ENCODE measurements at regions not wholly inside any gene's neighbourhood (a gene's known extent, or its start where the extent isn't known, plus 50 kb on each side); places are given as distances from the start of the nearest gene placed in this dataset.

GRCh38 chr3:107235193-107235927 lies 141.9 kb upstream of the CCDC54 start:
- Mint-ChIP-seq H3K4me1 (peaks cover 7 to 11% (median 8%) of the 10 kb centered on the region in 3 donors), H3K27me3 (peaks cover 4 to 8% of the 10 kb centered on the region in 2 donors), H3K4me3 (peak overlapping the region; percentile 52 to 67 (median 59)), H3K36me3 (no peaks in the 10 kb centered on the region), H3K27ac (peak overlapping the region in 1 of 2 donors; percentile 11), H3K9me3 (no peaks in the 10 kb centered on the region)
- WGBS (ENCODE audit: insufficient coverage), result 80% methylated on average over 10 of the region's 13 CpGs
- Histone ChIP-seq H3K27ac (ENCODE audit: low read length) (no peak overlapping the region), H3K9me3 (no peaks in the 10 kb centered on the region), H3K4me1 (ENCODE audit: control insufficient read depth in 1 of 2, extremely low read depth in 1 of 2, insufficient read depth in 2 of 2, low read length in 2 of 2) (peaks cover 4% of the 10 kb centered on the region in 2 experiments), H3K36me3 (ENCODE audit: control insufficient read depth in 2 of 2, extremely low read depth in 1 of 2, insufficient read depth in 1 of 2, low read length in 1 of 2) (no peaks in the 10 kb centered on the region), H3K4me3 (ENCODE audit: control insufficient read depth in 1 of 2, extremely low read depth in 1 of 2, low read length in 1 of 2) (peak overlapping the region; percentile 7 to 44), H3K27me3 (replicated peaks in 1 of 2; ENCODE audit: control insufficient read depth in 2 of 2, extremely low read depth in 1 of 2, insufficient read depth in 2 of 2, low read length in 1 of 2) (no peaks in the 10 kb centered on the region)
- DNase-seq (peak in 1 of 35 experiments; percentile 1), ATAC-seq (replicated peaks in 1 of 4) (no peak)
- CTCF ChIA-PET, result interaction anchor here (0.5 to 2.2 kb wide), 27 partner anchors 11 to 1680 kb away, joined by 3 to 18 read pairs (median 4); no protein-coding TSS in a partner anchor
- POLR2A ChIA-PET, result interaction anchor here (0.5 to 0.6 kb wide), 3 partner anchors 202 to 275 kb away, joined by 3 to 5 read pairs (median 3); no protein-coding TSS in a partner anchor

GRCh38 chr3:107235928-107236315 lies 141.3 kb upstream of the CCDC54 start:
- Mint-ChIP-seq H3K27me3 (peaks cover 4 to 8% of the 10 kb centered on the region in 2 donors), H3K9me3 (no peaks in the 10 kb centered on the region), H3K4me3 (peak overlapping the region; percentile 52 to 67 (median 59)), H3K4me1 (peaks cover 11 to 13% (median 13%) of the 10 kb centered on the region in 3 donors), H3K27ac (peak overlapping the region in 1 of 2 donors; percentile 11), H3K36me3 (no peaks in the 10 kb centered on the region)
- Histone ChIP-seq H3K4me3 (ENCODE audit: control insufficient read depth in 1 of 2, extremely low read depth in 1 of 2, low read length in 1 of 2) (peak overlapping the region in 1 of 2 donors; percentile 7), H3K36me3 (ENCODE audit: control insufficient read depth in 2 of 2, extremely low read depth in 1 of 2, insufficient read depth in 1 of 2, low read length in 1 of 2) (no peaks in the 10 kb centered on the region), H3K4me1 (ENCODE audit: control insufficient read depth in 1 of 2, extremely low read depth in 1 of 2, insufficient read depth in 2 of 2, low read length in 2 of 2) (peaks cover 6 to 8% of the 10 kb centered on the region in 2 experiments), H3K27me3 (replicated peaks in 1 of 2; ENCODE audit: control insufficient read depth in 2 of 2, extremely low read depth in 1 of 2, insufficient read depth in 2 of 2, low read length in 1 of 2) (peaks cover 0 to 4% of the 10 kb centered on the region in 2 experiments), H3K27ac (ENCODE audit: low read length) (no peak overlapping the region), H3K9me3 (no peaks in the 10 kb centered on the region)
- WGBS (ENCODE audit: insufficient coverage), result 7% methylated on average over 2 of the region's 5 CpGs
- ChIA-PET POLR2A (interaction anchor here (0.5 to 0.6 kb wide), 4 partner anchors 201 to 309 kb away, joined by 3 to 5 read pairs (median 4); no protein-coding TSS in a partner anchor), CTCF (interaction anchor here (0.5 to 2.2 kb wide), 33 partner anchors 10 to 1679 kb away, joined by 3 to 18 read pairs (median 4); no protein-coding TSS in a partner anchor)
- peak; percentile 61 to 72 (median 66) for ATAC-seq (replicated peaks in 1 of 4)
- peak in 31 of 35 experiments; percentile 2 to 82 (median 32) for DNase-seq

DNA sequence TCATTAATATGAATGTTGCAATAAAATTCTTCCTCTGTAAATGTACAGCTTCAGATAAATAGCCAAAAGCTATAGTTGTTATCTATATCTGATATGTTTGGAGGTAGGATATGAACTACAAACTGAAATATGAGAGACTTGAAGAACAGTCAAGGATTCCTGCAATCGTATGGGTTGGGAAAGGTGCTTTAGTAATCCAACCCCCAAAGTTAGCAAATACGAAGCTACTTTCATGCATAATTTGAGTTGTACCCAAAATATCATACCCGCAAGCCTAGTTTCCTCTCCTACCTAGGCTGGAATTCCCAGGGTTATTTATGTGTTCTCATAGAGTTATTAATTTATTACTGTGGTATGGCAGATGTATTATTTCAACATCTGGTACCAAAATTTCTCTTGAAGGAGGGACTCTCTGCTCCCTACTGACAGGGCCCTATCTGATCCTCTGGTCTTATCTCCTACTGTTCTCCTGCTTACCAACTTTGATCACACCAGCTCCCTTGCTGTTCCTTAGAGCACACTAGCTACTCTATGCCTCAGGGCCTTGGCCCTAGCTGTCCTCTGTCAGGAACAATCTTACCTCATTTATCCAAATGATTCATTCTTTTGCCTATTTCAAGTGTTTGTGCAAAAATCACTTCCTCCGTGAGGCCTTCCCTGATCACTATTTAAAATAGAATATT lies 140.4 kb upstream of the CCDC54 start:
- no peak for ATAC-seq (replicated peaks in 1 of 4)
- Mint-ChIP-seq H3K36me3 (no peaks in the 10 kb centered on the region), H3K27ac (no peak overlapping the region), H3K9me3 (no peaks in the 10 kb centered on the region), H3K4me3 (no peak overlapping the region), H3K27me3 (peaks cover 5 to 8% of the 10 kb centered on the region in 2 donors), H3K4me1 (peaks cover 16 to 18% (median 18%) of the 10 kb centered on the region in 3 donors)
- Histone ChIP-seq H3K4me3 (ENCODE audit: control insufficient read depth in 1 of 2, extremely low read depth in 1 of 2, low read length in 1 of 2) (no peak overlapping the region), H3K27me3 (replicated peaks in 1 of 2; ENCODE audit: control insufficient read depth in 2 of 2, extremely low read depth in 1 of 2, insufficient read depth in 2 of 2, low read length in 1 of 2) (peaks cover 0 to 8% of the 10 kb centered on the region in 2 experiments), H3K4me1 (ENCODE audit: control insufficient read depth in 1 of 2, extremely low read depth in 1 of 2, insufficient read depth in 2 of 2, low read length in 2 of 2) (peaks cover 6 to 13% of the 10 kb centered on the region in 2 experiments), H3K27ac (ENCODE audit: low read length) (no peak overlapping the region), H3K9me3 (no peaks in the 10 kb centered on the region), H3K36me3 (ENCODE audit: control insufficient read depth in 2 of 2, extremely low read depth in 1 of 2, insufficient read depth in 1 of 2, low read length in 1 of 2) (no peaks in the 10 kb centered on the region)
- ChIA-PET CTCF (interaction anchor here (0.6 to 2.2 kb wide), 19 partner anchors 11 to 1608 kb away, joined by 3 to 18 read pairs (median 4); no protein-coding TSS in a partner anchor), POLR2A (interaction anchor here in 1 of 2 donors (0.5 kb wide), 1 partner anchor 308 kb away, joined by 4 read pairs; no protein-coding TSS in a partner anchor)
- no CpG with 5 or more reads among the region's 4 CpGs for WGBS (ENCODE audit: insufficient coverage)
- DNase-seq, result no peak

DNA sequence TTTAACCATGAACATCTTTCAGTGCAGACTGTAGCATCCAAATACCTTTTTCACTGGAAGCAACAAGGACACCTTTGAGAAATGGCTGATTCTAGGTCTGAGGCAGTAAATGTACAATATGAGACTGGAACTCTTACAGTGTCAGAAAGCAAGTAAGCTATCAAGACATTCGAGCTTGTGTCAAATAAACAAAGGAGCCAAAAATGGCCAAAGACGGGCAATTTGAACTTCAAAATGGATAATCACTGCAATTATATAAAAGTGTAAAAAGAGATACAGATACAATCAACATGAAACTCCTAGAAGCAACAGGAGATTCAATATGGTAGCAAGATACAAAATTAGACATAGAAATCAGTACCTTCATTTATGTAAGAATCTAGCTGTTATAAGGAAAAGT lies 138.5 kb upstream of the CCDC54 start:
- no peak overlapping the region for H3K27ac ChIP-seq (ENCODE audit: low read length)
- no peaks in the 10 kb centered on the region for H3K36me3 ChIP-seq (ENCODE audit: control insufficient read depth in 2 of 2, extremely low read depth in 1 of 2, insufficient read depth in 1 of 2, low read length in 1 of 2)
- Mint-ChIP-seq H3K27ac (no peak overlapping the region), H3K4me3 (no peak overlapping the region), H3K4me1 (peaks cover 16 to 20% (median 18%) of the 10 kb centered on the region in 3 donors), H3K36me3 (no peaks in the 10 kb centered on the region), H3K9me3 (no peaks in the 10 kb centered on the region), H3K27me3 (peaks cover 7 to 8% of the 10 kb centered on the region in 2 donors)
- WGBS (ENCODE audit: insufficient coverage), result no CpG with 5 or more reads among the region's 2 CpGs
- peak in 1 of 35 experiments; percentile 2 for DNase-seq
- H3K4me1 ChIP-seq (ENCODE audit: control insufficient read depth in 1 of 2, extremely low read depth in 1 of 2, insufficient read depth in 2 of 2, low read length in 2 of 2), result peaks cover 6 to 13% of the 10 kb centered on the region in 2 experiments
- H3K27me3 ChIP-seq (replicated peaks in 1 of 2; ENCODE audit: control insufficient read depth in 2 of 2, extremely low read depth in 1 of 2, insufficient read depth in 2 of 2, low read length in 1 of 2), result peaks cover 0 to 8% of the 10 kb centered on the region in 2 experiments
- no peak overlapping the region for H3K4me3 ChIP-seq (ENCODE audit: control insufficient read depth in 1 of 2, extremely low read depth in 1 of 2, low read length in 1 of 2)
- CTCF ChIA-PET, result interaction anchor here in 1 of 2 donors (0.7 to 1.3 kb wide), 2 partner anchors 9 to 182 kb away, joined by 3 to 4 read pairs; no protein-coding TSS in a partner anchor
- ATAC-seq (replicated peaks in 1 of 4), result no peak
- H3K9me3 ChIP-seq, result no peaks in the 10 kb centered on the region
- POLR2A ChIA-PET, result interaction anchor here in 1 of 2 donors (0.7 kb wide), 2 partner anchors 17 to 283 kb away, joined by 3 read pairs; no protein-coding TSS in a partner anchor

DNA sequence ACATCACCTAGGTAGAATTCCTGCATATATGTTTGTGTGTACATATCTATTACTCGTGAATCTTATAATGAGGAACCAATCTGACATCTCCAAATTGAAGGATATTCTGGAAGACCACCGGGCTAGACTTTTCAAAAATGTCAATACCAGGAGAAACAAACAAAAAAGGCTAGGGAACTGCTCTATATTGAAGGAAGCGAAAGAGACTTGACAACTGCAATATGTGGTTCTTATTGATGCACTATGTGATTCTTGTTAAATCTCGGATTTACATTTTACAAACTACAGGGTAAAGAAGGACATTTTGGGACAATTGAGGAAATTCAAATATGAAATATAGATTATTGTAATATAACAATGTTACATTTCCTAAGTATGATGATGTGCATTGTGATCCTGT lies 137.5 kb upstream of the CCDC54 start:
- Histone ChIP-seq H3K27me3 (replicated peaks in 1 of 2; ENCODE audit: control insufficient read depth in 2 of 2, extremely low read depth in 1 of 2, insufficient read depth in 2 of 2, low read length in 1 of 2) (peaks cover 0 to 8% of the 10 kb centered on the region in 2 experiments), H3K36me3 (ENCODE audit: control insufficient read depth in 2 of 2, extremely low read depth in 1 of 2, insufficient read depth in 1 of 2, low read length in 1 of 2) (no peaks in the 10 kb centered on the region), H3K4me1 (ENCODE audit: control insufficient read depth in 1 of 2, extremely low read depth in 1 of 2, insufficient read depth in 2 of 2, low read length in 2 of 2) (peaks cover 6 to 13% of the 10 kb centered on the region in 2 experiments), H3K9me3 (no peaks in the 10 kb centered on the region), H3K27ac (ENCODE audit: low read length) (no peak overlapping the region), H3K4me3 (ENCODE audit: control insufficient read depth in 1 of 2, extremely low read depth in 1 of 2, low read length in 1 of 2) (no peak overlapping the region)
- WGBS (ENCODE audit: insufficient coverage), result no CpG with 5 or more reads among the region's 4 CpGs
- Mint-ChIP-seq H3K36me3 (no peaks in the 10 kb centered on the region), H3K9me3 (no peaks in the 10 kb centered on the region), H3K4me1 (peaks cover 16 to 20% (median 18%) of the 10 kb centered on the region in 3 donors), H3K4me3 (peak overlapping the region; percentile 62 to 90 (median 84)), H3K27ac (no peak overlapping the region), H3K27me3 (peaks cover 7 to 8% of the 10 kb centered on the region in 2 donors)
- no peak for ATAC-seq (replicated peaks in 1 of 4)
- ChIA-PET CTCF (interaction anchor here in 1 of 2 donors (1.3 kb wide), 1 partner anchor 181 kb away, joined by 4 read pairs; no protein-coding TSS in a partner anchor), POLR2A (no interaction called here)
- no peak for DNase-seq
